ENCODE measurements at regions not wholly inside any gene's neighbourhood (a gene's known extent, or its start where the extent isn't known, plus 50 kb on each side); places are given as distances from the start of the nearest gene placed in this dataset.

DNA sequence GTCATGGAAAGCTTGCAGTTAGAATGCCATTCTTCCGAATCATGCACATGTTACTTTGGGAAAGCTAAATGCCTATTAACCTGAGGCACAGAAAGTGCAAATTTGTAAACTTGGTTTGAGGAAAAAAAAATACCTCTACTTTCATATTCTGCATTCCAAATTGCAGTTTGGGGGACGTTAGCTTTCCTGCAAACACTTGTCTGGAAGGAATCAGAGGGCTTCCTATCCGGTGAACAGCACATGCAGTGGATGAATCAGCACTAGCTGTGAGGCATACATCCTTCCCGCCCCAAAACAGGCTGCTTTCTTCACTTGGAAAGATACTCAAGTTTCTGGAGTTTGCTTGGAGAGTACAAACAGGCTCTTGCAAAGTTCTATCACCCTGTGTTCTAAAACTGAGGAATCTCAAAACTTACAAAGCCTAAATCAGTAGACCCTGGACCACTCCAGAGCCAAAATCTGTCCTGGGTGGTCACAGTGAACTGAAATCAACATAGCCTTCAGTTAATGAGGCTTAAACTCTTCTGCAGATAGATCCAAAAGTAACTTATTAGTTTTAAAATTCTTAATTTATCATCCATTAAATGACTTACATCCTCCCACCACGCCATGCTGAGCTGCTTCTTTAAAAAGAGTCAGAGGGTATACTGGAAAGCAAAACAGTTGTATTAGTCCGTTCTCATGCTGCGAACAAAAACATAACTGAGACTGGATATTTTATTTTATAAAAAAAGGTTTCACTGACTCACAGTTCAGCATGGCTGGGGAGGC is 802.3 kb upstream of the ARGLU1 start:
- no peak for DNase-seq

DNA sequence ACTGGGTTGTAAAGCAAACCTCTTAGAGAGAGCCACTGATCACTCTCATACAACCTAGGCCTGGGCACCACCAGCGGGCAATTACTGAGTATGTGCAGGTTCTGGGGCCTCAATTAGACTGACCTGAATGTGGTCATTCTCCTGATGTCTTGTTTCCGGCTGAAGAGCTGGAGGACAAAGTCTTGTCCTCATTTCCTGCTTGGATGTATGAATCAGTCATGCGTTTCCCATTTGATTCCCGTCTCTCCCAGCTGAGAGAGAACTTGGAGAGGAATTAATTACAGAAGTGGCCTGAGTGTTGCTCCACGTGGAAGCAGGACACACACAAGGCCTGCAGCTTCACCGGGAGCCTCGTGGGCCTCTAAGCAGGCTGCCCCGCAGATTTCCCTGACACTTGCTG is 799.3 kb upstream of the ARGLU1 start:
- no peak for DNase-seq

DNA sequence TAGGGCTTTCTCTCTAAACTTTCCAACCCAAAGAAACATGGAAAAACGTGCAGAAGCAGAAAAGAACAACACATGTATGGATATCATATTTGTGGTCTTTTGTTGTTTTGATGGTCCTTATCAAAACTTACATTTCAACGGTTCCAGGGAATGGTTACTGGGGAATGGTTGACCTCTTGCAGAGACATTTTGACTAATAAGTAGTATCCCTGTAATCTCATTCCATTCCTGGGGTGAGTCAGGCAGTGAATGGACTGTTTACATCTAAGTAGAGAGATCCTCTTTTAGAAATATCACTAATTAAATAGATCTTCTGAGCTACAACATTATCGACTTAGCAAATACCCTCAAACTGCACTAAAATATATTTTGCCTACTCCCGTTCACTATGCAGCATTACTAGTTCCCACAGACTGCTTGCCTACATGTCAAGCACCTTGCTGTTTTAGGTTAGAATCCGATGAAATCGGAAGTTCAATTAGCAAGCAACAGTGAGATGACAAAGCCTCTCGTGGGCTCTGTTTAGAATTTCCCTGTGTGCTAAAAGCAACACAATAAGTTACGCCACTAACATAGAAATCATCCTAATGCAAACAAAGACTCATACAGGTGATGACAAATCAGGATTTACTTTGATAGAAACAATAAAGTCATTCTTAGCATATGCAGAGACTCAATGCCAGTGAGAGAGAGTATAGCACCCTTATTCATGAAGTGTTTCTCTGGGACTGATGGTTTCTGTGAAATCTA is 797.7 kb upstream of the ARGLU1 start:
- DNase-seq = no peak

GRCh38 chr13:107364658-107365057 is 796.7 kb upstream of the ARGLU1 start:
- no peak for DNase-seq

DNA sequence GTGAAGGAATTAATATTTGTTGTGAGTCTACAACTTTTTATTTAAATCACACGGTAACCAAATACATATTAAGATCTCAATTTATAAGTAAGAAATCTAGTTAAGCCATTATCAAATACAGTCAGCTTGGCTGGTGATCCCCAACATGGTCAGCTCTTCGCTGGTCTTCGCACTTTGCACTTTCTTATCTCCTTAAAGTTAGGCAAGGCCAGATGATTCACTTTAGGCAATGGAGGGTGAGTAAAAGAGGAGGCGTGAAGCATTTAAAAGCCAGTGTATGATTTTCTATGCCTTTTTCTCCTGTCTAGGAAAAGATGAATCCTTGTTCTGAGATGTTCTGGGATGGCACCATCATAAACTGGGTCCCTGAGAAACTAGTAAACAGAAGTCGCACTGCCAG is 793.7 kb upstream of the ARGLU1 start:
- DNase-seq = no peak

GRCh38 chr13:107360010-107360409 is 792.1 kb upstream of the ARGLU1 start:
- DNase-seq = no peak

- DNase-seq = no peak
Observed at GRCh38 chr13:107358866-107359265, 790.9 kb upstream of the ARGLU1 start.

DNA sequence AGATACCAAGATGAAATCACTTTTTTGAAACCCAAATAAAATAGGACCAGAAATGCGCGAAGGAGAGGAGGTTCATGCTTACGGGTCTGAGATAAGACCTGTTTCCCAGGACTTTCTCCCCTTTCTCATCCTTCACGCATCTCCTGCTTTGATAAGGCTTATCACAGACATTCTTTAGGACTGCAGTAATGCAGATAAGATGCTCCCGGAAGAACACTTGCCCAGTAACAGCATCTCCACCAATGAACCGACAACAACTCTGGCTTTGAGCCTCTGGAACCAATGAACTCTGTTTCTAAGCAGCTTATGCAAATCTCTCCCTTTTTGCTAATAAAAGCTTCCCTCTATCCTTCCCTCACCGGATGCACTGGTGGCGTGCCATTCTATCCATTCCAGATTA is 783.4 kb upstream of the ARGLU1 start:
- DNase-seq = no peak

- no peak for DNase-seq
Observed at GRCh38 chr13:107348925-107349324, 781.0 kb upstream of the ARGLU1 start.

DNA sequence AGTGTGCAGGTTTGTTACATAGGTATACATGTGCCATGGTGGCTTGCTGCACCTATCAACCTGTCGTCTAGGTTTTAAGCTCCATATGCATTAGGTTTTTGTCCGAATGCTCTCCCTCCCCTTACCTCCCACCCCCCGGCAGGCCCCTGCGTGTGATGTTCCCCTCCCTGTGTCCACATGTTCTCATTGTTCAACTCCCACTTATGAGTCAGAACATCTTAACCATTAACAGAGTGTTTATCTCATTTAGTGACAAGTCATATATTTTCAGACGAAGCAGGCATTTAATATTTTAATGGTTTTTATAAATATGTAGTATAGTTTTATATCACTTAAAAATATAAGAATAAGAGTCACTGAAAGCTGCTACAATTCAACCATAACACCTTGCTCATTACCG is 780.5 kb upstream of the ARGLU1 start:
- no peak for DNase-seq

DNA sequence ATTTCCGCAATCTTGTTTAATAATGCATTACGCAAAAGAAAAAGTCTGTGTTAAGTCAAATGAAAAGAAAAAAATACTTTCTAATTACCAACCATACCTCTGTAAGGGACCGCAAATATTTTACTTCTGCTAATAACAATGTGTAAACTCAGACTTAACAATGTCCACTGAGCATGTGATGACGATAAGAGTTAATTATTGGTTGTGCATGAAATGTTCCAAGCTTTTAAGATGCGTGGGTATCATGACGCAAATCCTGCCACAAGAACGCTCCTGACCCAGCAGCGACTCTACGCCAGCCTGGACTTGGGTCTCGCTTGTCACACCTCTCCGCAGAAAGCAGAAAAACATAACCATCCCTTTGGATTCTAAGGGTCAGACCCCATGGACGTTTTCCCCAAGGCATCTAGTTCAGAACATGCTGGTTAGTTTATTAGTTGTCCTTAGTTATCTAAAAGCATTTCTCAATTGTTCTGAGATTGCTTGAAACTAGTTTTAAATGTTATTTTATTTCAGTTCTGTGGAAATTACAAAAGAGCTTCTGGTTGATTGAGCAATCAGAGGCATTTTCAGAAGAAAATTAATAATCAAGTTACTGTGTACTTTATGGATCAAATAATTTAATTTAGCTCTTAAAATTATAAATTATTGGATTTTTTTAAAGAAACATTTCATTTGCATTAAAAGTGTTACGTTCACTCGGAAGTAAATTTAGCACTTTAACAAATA is 779.9 kb upstream of the ARGLU1 start:
- DNase-seq = no peak

DNA sequence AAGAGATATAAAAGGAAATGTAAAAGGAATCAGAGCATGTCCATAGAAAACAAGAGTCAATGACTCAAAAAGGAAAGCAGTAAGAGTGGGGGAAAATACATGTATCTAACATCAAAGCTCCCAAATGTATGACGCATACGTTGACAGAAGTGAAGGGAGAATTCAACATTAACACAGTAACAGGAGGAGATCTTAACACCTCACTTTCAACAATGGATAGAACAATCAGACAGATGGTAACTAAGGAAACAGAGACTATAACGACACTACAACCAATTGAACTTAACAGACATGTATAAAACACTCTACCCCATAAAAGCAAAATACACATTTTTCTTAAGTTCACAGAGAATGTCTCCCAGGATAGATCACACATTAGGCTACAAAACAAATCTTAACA is 774.8 kb upstream of the ARGLU1 start:
- DNase-seq = no peak

- no peak for DNase-seq
Observed at GRCh38 chr13:107339209-107339608, 771.3 kb upstream of the ARGLU1 start.

DNA sequence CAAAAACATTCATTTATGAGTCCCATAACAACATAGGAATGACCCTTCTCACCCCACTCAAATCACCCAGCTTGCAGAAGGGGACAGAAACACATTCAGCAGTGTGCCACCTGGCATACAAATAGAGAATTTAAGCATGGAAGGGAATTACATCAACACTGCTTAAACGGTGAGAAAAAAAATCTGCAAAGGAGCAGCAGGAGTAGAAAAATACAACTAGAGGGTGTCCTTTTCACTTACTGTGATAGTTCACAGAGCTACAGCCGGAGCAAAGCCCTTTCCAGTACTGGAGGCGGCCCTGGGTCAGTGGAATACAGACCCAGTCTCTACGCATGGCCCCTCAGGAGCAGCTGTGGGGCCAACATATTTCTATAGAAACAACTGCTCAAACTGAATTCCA is 764.3 kb upstream of the ARGLU1 start:
- no peak for DNase-seq

DNA sequence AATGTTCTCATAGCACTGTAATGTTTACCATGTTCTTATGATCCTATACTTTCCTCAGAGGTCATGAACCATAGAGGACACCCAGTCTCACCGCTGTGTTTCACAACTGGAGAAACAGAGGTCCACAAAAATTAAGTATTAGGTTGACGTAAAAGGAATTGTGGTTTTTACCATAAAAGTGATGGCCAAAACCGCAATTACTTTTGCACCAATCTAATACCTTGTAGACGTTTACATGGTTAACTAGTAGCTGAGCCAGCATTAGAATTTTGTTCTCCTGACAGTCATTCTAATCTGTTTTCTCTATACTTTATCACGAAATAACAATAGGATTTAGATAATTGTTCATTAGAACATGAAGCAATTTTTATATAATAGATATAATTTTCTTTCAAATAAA is 763.4 kb upstream of the ARGLU1 start:
- no peak for DNase-seq

GRCh38 chr13:107330484-107330883 is 762.5 kb upstream of the ARGLU1 start:
- DNase-seq = no peak

GRCh38 chr13:107329991-107330390 is 762.1 kb upstream of the ARGLU1 start:
- DNase-seq = no peak

DNA sequence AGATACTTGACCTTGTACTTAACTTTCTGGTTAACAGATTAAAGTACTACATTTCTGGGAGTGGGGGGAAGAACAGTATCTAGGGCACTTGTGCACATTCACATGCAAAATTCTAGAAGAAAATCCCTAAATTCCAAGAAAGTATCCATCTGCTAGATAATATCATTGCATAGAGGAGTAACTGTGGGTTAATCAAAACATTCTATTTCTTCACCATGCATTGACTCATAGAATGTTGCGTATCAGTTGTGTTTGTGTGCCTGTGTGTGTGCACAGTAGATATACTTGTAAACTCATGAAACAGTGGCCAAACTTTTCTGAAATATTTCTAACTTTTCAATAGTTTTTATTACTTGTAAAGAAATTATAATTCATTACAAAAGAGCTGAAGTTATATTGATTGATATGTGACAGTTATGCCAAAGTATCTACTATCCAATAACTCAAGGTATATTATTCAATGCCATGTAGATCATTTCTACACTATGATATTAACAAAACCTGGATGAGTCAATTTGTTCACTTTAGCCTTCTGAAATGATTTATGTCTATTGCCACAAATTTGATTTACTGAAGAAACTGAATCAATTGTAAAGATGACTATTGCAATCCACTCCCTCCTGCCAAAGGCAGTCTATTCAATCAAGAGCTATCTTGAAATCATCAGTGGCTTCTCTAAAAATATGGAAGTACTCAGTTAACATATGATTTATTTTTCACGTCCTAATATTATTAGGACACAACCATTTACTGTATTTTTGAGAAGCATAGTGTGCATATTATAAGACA is 756.7 kb upstream of the ARGLU1 start:
- DNase-seq = no peak

DNA sequence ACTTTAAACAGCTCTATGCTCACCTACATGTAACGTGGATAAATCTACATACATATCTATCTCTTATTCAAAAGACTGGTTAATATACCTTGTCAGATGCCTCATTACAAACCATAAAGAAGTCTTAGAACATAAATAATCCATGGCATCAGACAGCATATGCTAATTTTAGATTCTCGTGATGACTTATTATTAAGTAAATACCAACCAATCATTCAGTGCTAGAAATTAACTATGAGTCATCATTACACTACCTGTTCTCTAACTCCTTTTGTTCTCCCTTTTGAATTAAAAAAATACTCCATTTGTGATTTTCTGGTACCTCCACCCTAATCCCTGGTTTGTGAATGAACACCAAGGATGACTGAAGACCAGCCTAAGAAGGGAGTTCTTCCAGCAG is 754.3 kb upstream of the ARGLU1 start:
- DNase-seq = no peak

DNA sequence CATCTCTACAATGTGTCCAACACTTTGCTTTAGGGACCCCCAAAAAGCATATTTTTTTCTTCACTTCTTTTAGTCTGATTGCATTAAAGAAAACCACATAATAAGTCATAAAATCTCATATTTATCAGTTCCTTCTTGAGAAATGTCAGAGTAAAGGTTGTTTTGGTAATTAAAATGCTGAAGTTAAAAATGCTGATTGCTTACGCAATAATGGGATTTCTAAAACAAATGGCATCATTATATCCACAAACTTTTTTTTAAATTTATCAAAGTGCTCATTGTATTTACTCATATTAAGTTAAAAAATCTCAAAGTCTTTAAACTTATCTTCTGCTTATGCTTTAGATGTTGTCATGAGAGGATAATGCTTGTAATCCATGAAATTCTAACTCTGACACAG is 737.2 kb upstream of the ARGLU1 start:
- DNase-seq = no peak

DNA sequence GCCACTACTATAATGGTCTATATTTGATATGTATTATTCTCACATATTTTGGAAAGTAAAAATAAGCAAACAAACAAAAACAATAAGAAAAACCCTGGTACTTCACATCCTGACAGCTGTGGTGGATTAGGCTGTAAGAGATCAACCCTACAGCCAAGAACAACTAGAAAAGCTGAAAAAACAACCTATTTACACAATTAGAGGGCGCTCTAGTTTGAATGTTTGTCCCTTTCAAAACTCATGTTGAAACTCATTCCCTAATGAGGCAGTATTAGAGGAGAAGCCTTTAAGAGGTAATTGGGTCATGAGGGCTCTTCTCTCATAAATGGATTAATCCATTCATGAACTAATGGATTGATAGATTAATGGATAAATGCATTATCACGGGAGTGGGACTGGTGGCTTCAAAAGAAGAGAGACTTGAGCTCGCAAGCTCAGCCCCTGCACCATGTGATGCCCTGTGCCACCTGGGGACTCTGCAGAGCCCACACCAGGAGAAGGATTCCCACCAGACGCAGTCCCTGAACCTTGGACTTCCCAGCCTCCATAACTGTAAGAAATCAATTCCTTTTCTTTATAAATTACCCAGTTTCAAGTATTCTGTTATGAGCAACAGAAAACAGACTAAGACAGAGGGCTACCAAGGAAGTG is 733.9 kb upstream of the ARGLU1 start:
- no peak for DNase-seq

DNA sequence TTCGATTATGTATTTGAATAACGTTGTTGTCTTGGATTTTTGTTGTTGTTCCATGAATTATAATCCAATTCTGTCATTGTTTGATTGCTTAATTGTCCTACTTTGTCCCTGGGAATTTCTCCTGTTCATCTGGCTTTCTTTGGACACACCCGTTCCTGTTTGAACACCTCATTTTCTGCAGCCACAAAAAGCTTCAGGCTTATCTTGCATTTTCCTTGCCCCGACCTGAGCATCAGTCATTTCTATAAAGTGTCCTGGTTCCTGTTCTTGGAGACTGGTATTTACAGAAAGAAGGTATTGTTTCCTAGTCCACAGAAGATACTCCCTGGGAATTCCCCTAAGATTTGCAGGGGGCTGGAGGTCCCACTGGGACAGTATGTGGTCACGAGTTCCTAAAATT is 731.8 kb upstream of the ARGLU1 start:
- DNase-seq = no peak

DNA sequence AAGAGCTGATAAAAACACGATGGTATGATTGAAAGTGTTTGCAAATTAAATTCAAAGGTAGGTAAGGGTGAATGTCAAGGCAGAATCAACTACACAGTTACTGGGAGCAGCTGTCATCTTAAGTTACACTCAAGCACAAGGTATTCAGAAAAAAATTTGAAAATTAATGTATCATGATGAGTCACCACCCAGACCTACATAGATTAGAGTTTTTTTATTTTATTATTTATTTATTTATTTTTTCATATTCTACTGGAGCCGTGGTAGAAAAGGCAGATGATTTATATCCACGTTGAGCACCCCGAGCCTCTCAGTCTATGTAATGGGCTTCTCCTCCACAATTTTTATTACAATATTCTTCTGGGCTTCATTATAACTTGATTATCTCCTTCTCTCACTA is 728.9 kb upstream of the ARGLU1 start:
- DNase-seq = no peak
